Left hindlimb (tissue), 1 donor: ENCODE measurements at regions not wholly inside any gene's neighbourhood (a gene's known extent, or its start where the extent isn't known, plus 50 kb on each side); places are given as distances from the start of the nearest gene placed in this dataset.
"Not testable (repeated sequence)": the region's sequence is repeated elsewhere in the genome, so short reads cannot be mapped to it uniquely, and the experiment has no call there.

Source experiments
- DNase-seq: peaks from one replicate; pipeline ENCODE4 v3.0.0-alpha.2; 2018

DNA sequence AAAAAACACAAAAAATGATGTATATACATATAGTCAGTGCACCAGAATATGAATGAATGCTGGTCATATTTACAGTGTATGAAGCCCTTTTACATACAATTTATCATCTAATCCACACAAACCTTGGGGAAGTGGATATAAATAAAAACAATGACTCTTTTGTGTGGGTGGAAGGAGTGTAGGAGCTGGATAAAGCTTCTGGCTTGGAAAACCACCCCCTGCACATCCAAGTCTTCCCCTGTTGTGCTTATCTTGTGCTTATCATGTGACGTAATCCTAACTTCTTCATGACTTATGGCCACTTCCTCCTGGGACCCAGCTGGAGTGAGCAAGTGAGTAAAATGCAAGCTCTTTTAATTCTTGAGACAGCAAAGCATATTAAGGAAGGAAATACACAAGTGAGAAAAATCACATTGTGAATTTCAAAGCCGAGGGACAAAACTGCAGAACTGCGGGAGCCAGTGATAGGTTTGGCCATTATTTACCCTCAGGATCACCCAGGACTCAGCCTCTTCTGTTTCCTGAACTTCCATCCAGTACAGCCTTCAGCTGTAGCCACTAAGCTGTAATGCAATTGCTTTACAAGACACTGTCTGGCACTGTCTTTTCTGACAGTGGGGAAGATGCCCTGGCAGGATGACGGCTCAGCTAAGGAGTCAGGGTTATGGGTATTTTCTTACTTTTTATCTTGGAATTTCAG lies 104.0 kb upstream of the PPM1J start:
- no peak for DNase-seq

- no peak for DNase-seq
Measured at GRCh38 chr1:112817555-112818373, 102.6 kb upstream of the PPM1J start.

DNA sequence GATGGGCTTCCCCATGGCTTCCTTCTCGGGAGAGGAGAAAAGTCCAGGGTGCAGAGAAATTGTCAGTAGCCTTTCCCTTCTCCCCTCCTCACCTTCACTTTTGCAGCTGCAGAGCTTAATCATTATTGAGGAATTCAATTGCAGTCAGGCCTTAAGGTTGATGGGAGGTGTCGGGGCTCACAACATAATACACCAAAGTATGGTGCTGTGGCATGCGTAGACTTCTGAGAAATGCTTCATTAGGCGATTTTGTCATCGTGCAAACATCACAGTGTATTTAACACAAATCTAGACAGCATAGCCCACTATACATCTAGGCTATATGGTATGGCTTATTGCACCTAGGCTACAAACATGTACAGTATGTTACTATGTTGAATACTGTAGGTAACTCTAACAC lies 100.2 kb upstream of the PPM1J start:
- no peak for DNase-seq

GRCh38 chr1:112814645-112815044 lies 99.5 kb upstream of the PPM1J start:
- not testable (repeated sequence) for DNase-seq

GRCh38 chr1:112808861-112809684 lies 93.9 kb upstream of the PPM1J start:
- DNase-seq, result peak; percentile 68

DNA sequence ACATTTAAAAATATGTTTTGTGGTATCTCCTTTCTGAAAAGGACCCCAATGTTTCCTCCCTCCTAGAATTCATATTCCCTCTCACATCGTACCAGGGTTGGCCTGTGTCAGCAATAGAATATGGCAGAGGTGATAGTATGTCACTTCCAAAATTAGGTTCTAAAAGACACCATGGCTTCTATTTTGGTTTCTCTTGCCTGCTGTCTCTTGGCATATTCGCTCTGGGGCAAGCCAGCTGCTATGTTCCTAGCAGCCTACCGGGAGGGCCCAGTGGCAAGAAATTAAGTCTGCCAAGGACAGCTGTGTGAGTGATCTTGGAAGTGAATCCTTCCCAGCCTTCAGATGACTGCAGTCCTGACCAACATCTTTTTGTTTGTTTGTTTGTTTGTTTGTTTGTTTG lies 92.9 kb upstream of the PPM1J start:
- no peak for DNase-seq

DNA sequence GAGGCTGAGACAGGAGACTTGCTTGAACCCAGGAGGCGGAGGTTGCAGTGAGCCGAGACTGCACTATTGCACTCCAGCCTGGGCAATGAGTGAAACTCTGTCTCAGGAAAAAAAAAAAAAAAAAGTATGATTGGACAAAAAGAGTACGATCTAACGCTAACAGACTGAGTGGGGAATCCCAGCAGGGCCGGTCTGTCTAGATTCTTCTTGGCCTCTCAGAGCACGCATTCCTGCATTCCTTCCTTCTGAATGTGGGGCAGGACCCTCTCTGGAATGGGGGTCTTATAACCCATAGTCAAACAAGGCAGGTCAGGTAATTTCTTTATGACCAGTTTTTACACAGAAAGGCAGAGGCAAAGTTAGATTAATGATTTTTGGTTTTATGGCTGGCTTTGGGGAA lies 92.0 kb upstream of the PPM1J start:
- DNase-seq, result no peak

GRCh38 chr1:112806090-112806642 lies 91.0 kb upstream of the PPM1J start:
- no peak for DNase-seq

- DNase-seq, result no peak
Measured at GRCh38 chr1:112805155-112805853, 90.2 kb upstream of the PPM1J start.

DNA sequence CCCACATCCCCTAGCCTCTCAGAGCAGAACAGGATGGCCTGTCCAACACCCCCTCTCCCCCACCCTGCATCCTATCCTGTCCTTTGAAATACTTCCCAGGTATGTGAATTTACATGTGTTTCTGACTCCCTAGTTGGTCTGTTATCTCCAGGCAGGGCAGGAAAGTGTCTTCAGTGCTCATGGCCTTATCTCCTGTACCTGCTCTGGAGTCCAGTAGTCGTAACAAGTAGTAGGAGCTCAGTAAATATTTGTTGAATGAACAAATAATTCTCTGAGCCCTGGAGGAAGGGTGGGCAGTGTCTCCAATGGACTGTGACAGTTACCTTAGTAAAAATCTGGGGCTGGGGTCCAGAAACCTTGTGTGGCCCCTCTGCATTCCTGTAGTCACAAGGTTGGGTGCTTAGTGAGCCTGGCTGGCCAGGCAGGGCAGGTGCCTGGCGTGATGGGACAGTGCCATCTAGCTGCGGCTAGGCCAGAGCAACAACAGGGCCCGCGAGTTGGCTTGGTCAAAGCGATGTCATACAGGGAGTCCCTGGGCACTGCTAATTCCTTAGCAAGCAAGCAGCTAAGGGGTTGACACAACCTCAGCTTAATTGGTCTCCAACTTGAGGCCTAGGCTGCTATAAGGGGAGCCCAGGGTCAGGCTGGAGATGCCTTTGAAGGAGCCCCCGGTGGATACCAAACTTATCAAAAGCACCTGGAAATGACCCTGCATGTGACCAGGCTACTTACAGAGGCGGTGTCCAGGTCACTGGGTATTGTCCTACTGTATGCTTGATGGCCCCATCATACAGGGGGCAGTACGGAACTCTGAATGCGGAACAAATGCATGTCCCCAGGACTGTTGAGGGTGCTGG lies 89.0 kb upstream of the PPM1J start:
- peak; percentile 66 for DNase-seq

DNA sequence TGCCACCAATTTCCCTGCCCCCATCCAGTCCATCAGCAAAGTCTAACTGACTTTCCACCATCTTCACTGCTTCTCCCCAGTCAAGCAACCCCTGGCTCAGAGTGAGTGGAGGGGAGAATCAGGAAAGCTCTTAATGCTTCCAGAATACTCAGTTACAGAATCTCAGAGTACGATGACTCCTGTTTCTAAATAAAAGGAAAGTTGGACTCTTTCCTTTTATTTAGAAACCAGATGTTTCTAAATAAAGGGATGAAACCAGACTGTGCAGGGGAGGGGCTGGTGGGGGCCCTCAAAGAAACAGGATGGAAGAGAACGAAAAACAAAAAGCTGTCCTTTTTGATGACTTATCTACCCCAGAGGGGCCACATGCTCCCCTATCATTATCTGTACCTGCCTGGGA lies 85.2 kb upstream of the PPM1J start:
- no peak for DNase-seq

DNA sequence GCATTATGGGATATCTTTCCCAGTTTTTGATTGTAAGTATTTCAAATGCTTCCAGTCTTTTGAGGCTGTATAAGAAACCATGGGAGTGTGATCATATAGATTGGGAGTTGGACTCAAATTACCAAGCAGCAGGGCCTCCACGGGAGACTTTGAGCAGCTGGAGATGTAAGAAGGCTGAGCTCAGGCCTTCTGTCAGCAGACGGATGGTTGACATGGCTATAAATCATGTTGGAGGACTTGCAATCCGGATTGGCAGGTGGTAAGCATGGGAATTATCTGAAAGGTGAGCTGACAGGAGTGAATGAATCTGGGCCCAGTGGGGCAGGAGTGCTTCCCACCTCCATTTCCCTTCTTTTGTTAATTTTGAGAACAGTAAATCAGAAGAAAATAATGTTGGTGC lies 83.2 kb upstream of the PPM1J start:
- DNase-seq, result no peak

DNA sequence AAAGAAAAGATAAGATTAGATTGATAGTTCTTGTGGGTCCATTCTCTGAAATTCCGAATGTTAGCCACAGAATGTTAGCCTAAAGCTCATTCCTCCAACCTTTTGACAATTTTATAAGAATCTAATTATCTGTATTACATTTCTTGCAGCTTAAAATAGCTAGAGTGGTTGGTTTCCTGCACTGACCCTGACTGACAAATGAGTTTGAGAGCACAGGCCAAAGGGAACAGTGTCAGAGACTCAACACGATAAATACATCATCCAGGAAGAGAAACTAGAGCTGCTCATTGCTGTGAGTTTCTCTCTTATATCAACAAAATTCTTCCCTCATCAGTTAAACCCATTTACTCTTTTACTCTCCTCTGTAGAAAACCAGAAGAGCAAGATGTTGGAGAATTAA lies 82.1 kb upstream of the PPM1J start:
- DNase-seq, result no peak

GRCh38 chr1:112794654-112795239 lies 79.6 kb upstream of the PPM1J start:
- no peak for DNase-seq

- DNase-seq, result no peak
Measured at GRCh38 chr1:112793631-112794565, 78.8 kb upstream of the PPM1J start.

GRCh38 chr1:112791723-112792104 lies 76.6 kb upstream of the PPM1J start:
- no peak for DNase-seq

GRCh38 chr1:112790920-112791722 lies 76.0 kb upstream of the PPM1J start:
- DNase-seq, result no peak

DNA sequence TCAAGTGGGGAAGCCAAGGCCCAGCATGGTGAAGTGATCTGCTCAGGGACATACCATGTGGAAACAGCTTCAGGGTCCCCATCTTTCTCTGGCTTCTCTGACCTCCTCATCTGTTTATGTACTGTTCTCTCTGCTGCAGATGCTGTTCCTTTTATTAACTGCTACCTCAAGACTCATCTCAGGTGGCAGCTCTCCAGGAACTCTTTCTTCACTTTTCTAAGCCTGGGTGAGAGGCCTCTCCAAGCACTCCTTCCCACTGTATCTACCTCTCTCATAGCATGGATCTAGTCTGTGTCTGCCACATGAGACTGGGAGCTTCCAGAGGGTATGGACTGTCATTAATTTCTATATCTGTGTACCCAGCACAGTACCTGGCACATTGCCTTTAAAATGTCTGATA lies 73.4 kb upstream of the PPM1J start:
- DNase-seq, result no peak

DNA sequence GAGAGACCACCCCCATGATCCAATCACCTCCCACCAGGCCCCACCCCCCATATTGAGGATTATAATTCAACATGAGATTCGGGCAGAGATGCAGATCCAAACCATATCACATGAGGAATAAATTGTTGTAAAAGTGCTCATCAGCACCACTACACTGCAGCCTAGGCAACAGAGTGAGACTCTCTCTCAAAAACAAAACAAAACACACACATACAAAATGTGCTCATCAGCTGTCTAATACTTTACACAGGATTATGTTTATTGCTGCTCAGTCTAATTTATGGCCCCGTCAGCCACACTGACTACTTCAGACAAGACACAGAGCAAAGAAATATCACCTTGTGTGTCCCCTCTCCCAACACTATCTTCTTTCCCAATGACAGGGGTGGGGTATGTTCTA lies 72.9 kb upstream of the PPM1J start:
- DNase-seq, result no peak
